ENCODE measurements at regions not wholly inside any gene's neighbourhood (a gene's known extent, or its start where the extent isn't known, plus 50 kb on each side); places are given as distances from the start of the nearest gene placed in this dataset.

- no peak for TF ChIP-seq CTCF (conservative IDR thresholded peaks at IDR 0.05)
- no peak for TF ChIP-seq EZH2 (IDR thresholded peaks at IDR 0.05; ENCODE audit: low read depth)
These were observed 91.7 kb upstream of the PGBD5 start for GRCh38 chr1:230517786-230518185.
